Upper lobe of right lung (tissue), 1 donor: ENCODE measurements at regions not wholly inside any gene's neighbourhood (a gene's known extent, or its start where the extent isn't known, plus 50 kb on each side); places are given as distances from the start of the nearest gene placed in this dataset.

Experiments used
- ATAC-seq: fragments of 200-7000 bp; cut with Tn5 transposase; one replicate; pipeline ENCODE4 v1.9.1; 2020; ENCODE audit warnings: mild to moderate bottlenecking, moderate library complexity
- DNase-seq: peaks from one replicate; pipeline ENCODE4 v3.0.0-alpha.2; 2020
- H3K27ac ChIP-seq: fragments of 200-600 bp; one replicate; pipeline ENCODE4 v1.8.0; 2022
- H3K27me3 ChIP-seq: fragments of 200-600 bp; one replicate; pipeline ENCODE4 v1.8.0; 2022; ENCODE audit warnings: mild to moderate bottlenecking
- H3K36me3 ChIP-seq: fragments of 200-600 bp; one replicate; pipeline ENCODE4 v1.8.0; 2022
- H3K4me1 ChIP-seq: fragments of 200-600 bp; one replicate; pipeline ENCODE4 v1.8.0; 2022
- H3K4me3 ChIP-seq: fragments of 200-600 bp; one replicate; pipeline ENCODE4 v1.8.0; 2022; ENCODE audit warnings: mild to moderate bottlenecking
- H3K9me3 ChIP-seq: fragments of 200-600 bp; one replicate; pipeline ENCODE4 v1.8.0; 2022
- intact Hi-C: fragments of 100-400 bp; cut with DNase I; formaldehyde crosslinking; loops from one replicate; pipeline ENCODE4 v1.11.0; 2022
- TF ChIP-seq, protein P1 (sequence below): fragments of 200-600 bp; IDR thresholded peaks from one replicate; pipeline ENCODE4 v1.8.0; 2022; ENCODE audit warnings: antibody characterized with exemption
- donor health status: DM: no; HTN: yes; CAD: no; lungs with severe emphysema.

DNA sequence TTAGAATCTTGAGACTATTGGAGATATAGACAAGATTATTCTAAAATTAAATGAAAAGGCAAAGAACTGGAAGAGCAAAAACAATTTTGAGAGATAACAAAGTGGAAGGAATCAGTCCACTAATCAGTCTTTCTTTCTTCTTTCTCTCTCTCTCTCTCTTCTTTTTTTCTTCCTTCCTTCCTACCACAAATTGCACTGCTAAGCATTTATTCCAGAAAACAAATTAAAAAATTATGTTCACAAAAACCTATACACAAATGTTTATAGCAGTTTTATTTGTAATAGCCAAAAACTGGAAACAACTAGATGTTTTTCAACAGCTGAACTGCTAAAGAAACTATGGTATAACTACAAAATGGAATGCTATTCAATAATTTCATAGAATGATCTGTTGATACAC lies 291.9 kb upstream of the FTMT start:
- no peak for DNase-seq
- intact Hi-C loops, result no loop called here
- Histone ChIP-seq H3K4me3 (no peak overlapping the region), H3K27me3 (no peaks in the 10 kb centered on the region), H3K27ac (no peak overlapping the region), H3K9me3 (no peaks in the 10 kb centered on the region), H3K36me3 (no peaks in the 10 kb centered on the region), H3K4me1 (no peaks in the 10 kb centered on the region)
- ATAC-seq, result no peak
- TF ChIP-seq, protein P1, sequence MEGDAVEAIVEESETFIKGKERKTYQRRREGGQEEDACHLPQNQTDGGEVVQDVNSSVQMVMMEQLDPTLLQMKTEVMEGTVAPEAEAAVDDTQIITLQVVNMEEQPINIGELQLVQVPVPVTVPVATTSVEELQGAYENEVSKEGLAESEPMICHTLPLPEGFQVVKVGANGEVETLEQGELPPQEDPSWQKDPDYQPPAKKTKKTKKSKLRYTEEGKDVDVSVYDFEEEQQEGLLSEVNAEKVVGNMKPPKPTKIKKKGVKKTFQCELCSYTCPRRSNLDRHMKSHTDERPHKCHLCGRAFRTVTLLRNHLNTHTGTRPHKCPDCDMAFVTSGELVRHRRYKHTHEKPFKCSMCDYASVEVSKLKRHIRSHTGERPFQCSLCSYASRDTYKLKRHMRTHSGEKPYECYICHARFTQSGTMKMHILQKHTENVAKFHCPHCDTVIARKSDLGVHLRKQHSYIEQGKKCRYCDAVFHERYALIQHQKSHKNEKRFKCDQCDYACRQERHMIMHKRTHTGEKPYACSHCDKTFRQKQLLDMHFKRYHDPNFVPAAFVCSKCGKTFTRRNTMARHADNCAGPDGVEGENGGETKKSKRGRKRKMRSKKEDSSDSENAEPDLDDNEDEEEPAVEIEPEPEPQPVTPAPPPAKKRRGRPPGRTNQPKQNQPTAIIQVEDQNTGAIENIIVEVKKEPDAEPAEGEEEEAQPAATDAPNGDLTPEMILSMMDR, result no peak

DNA sequence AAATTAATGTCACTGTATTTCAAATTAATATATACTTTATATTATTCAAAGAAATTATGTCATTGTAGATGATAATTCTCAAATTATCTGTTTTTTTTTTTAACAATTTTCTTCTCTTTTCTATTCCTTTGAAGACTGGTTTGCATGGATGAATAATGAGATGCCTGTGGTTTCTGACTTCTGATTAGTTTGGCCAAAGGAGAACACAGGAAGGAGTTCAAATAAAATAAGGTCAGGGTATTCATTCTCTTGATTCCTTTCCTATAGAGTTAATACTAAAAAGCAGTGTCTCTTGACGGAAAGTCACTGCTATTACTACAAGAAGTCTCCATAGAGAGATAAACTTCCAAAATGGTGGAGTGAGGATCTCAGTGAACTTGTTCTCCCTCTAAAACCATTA lies 279.6 kb upstream of the FTMT start:
- TF ChIP-seq, protein P1, result no peak
- H3K4me1 ChIP-seq, result no peaks in the 10 kb centered on the region
- H3K27ac ChIP-seq, result no peak overlapping the region
- no peak overlapping the region for H3K4me3 ChIP-seq
- intact Hi-C loops, result no loop called here
- no peaks in the 10 kb centered on the region for H3K9me3 ChIP-seq
- ATAC-seq (no peak), DNase-seq (no peak)
- no peaks in the 10 kb centered on the region for H3K27me3 ChIP-seq
- H3K36me3 ChIP-seq, result no peaks in the 10 kb centered on the region

DNA sequence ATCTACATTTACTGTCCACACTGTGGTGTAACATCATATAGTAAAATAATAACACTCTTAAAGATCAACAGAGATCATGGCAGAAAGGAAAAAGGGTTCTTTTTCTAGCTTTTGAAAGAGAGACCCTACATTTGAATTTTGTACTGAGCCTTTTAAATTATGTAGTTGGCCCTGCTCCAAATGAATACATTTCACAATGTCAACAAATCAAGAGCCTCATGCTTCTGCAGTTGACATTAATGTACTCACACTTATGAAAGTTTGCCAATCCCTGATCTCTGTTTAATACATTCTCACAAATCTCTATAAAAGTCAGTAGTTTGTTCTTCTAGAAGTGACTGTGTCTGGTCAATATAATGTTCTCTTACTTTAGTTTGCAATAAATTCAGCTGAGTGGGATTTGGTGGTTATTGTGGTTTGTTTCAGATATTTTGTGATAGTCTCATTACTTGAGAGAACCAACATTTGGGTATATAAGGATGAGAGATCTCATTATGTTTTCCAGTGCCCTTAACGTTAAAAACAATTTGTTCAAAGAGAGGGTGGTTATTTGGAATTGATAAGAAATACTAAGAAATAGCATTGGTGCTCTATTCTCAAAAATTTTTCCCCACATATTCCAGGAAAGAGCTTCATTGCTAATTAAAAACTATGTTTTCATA lies 277.8 kb upstream of the FTMT start:
- no peak overlapping the region for H3K4me3 ChIP-seq
- no peak for ATAC-seq
- TF ChIP-seq, protein P1, result no peak
- DNase-seq, result no peak
- H3K36me3 ChIP-seq, result no peaks in the 10 kb centered on the region
- intact Hi-C loops, result no loop called here
- no peaks in the 10 kb centered on the region for H3K4me1 ChIP-seq
- H3K27me3 ChIP-seq, result no peaks in the 10 kb centered on the region
- no peaks in the 10 kb centered on the region for H3K9me3 ChIP-seq
- no peak overlapping the region for H3K27ac ChIP-seq

DNA sequence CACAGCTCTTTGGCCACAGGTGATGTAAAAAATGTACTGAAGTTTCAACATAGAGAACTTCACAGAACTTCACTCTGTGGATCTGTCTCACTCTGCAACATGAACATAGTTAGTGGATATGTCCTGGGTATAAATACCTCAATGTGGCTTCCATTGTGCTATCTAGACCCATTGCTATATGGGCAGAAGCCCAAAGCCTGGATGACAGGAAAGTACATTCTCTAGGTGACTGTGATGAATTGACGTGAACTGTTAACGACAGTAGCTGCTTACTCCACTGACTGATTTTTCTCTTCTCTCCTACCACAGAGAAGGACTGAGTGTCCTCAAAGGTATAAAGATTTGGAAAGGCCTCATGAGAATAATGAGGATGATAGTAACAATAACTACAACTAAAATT lies 270.1 kb upstream of the FTMT start:
- no peak for ATAC-seq
- no peak overlapping the region for H3K4me3 ChIP-seq
- no peaks in the 10 kb centered on the region for H3K4me1 ChIP-seq
- H3K9me3 ChIP-seq, result no peaks in the 10 kb centered on the region
- H3K36me3 ChIP-seq, result no peaks in the 10 kb centered on the region
- TF ChIP-seq, protein P1, result no peak
- H3K27me3 ChIP-seq, result no peaks in the 10 kb centered on the region
- DNase-seq, result no peak
- intact Hi-C loops, result no loop called here
- H3K27ac ChIP-seq, result no peak overlapping the region

DNA sequence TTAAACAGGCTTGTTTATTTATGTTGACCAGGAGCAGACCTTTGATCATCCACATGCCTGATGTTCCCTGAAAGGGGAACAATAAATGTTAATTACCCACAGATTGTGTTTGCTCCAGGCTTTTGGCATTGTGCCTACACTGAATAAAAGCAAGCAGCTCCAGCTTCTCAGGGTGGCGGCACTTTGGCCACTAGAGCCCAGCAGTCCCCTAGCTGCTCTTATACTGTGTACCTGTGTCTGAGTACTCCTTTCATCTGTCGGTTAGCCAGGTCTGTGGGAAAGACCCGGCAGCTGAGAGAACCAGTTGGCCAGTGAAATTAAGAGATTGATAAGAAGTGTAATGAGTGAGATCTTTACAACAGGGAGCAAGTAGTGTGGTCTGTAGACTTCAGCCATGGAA lies 254.8 kb upstream of the FTMT start:
- no peak for ATAC-seq
- H3K27ac ChIP-seq, result no peak overlapping the region

More for the DNA sequence above, 254.8 kb upstream of the FTMT start:
- H3K4me1 ChIP-seq, result no peaks in the 10 kb centered on the region
- no peaks in the 10 kb centered on the region for H3K9me3 ChIP-seq
- no peak for DNase-seq
- TF ChIP-seq, protein P1, result no peak
- H3K36me3 ChIP-seq, result no peaks in the 10 kb centered on the region
- H3K27me3 ChIP-seq, result no peaks in the 10 kb centered on the region
- intact Hi-C loops, result no loop called here
- H3K4me3 ChIP-seq, result no peak overlapping the region
